ENCODE measurements at regions not wholly inside any gene's neighbourhood (a gene's known extent, or its start where the extent isn't known, plus 50 kb on each side); places are given as distances from the start of the nearest gene placed in this dataset.

DNA sequence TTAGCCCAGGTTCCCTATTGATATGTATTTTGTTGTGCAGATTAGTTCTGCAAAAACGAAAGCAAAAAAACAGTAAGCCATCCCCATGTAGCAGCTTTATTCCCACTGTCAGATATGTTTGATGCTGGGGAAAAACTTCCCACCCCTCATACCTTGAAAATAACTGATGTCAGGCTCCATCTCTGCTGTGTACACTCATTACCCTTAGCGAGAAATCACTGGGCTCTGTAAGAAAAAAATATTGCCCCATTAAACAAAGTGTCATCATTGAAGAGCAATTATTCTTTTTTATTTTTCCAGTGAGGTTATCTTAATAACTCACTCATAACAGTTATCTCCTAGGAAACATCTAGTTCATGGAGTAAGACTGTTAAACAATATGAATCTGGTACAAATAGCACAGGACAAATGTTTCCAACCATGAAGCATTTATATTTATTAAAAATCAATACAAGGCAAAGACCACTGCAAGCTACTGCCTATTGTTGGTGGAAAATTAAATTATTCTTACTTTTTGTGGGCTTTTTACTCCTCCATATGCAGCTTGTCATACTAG lies 268.8 kb downstream of the LMBRD1 start:
- TF ChIP-seq, protein P1, sequence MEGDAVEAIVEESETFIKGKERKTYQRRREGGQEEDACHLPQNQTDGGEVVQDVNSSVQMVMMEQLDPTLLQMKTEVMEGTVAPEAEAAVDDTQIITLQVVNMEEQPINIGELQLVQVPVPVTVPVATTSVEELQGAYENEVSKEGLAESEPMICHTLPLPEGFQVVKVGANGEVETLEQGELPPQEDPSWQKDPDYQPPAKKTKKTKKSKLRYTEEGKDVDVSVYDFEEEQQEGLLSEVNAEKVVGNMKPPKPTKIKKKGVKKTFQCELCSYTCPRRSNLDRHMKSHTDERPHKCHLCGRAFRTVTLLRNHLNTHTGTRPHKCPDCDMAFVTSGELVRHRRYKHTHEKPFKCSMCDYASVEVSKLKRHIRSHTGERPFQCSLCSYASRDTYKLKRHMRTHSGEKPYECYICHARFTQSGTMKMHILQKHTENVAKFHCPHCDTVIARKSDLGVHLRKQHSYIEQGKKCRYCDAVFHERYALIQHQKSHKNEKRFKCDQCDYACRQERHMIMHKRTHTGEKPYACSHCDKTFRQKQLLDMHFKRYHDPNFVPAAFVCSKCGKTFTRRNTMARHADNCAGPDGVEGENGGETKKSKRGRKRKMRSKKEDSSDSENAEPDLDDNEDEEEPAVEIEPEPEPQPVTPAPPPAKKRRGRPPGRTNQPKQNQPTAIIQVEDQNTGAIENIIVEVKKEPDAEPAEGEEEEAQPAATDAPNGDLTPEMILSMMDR (conservative IDR thresholded peaks at IDR 0.05; ENCODE audit: low read length), result no peak
- no peak for TF ChIP-seq EZH2phosphoT487 (IDR thresholded peaks at IDR 0.05; ENCODE audit: borderline replicate concordance, low read depth, low read length)
